ENCODE measurements at regions not wholly inside any gene's neighbourhood (a gene's known extent, or its start where the extent isn't known, plus 50 kb on each side); places are given as distances from the start of the nearest gene placed in this dataset.

- Histone ChIP-seq H3K27ac (ENCODE audit: low read depth in 1 of 2, low read length in 2 of 2) (no peak overlapping the region), H3K4me3 (ENCODE audit: low read length in 2 of 2) (no peak overlapping the region), H3K9me3 (ENCODE audit: control insufficient read depth, low read length) (no peaks in the 10 kb centered on the region), H3K36me3 (ENCODE audit: control insufficient read depth in 1 of 2, insufficient read depth in 2 of 2, low read length in 1 of 2) (no peaks in the 10 kb centered on the region), H3K27me3 (ENCODE audit: control insufficient read depth in 1 of 2, insufficient read depth in 2 of 2, low read length in 1 of 2) (no peaks in the 10 kb centered on the region), H3K4me1 (ENCODE audit: control insufficient read depth in 1 of 2, insufficient read depth in 2 of 2, low read length in 2 of 2) (no peaks in the 10 kb centered on the region)
- 87 to 94% methylated on average over 3 of the region's 3 CpGs for WGBS, 2 donors
- DNase-seq = no peak
- no peak for ATAC-seq (ENCODE audit: low FRiP score)
- intact Hi-C loops (cut with DNase I) = loop anchor here in 1 of 2 donors (5.0 kb wide), 1 partner anchor 59 kb away; no protein-coding TSS in a partner anchor
Measured at GRCh38 chr10:121665809-121666208, 67.6 kb upstream of the FGFR2 start.

- ATAC-seq (ENCODE audit: low FRiP score) (no peak), DNase-seq (no peak)
- Histone ChIP-seq H3K4me1 (ENCODE audit: control insufficient read depth in 1 of 2, insufficient read depth in 2 of 2, low read length in 2 of 2) (no peaks in the 10 kb centered on the region), H3K9me3 (ENCODE audit: control insufficient read depth, low read length) (no peaks in the 10 kb centered on the region), H3K4me3 (ENCODE audit: low read length in 2 of 2) (no peak overlapping the region), H3K27me3 (ENCODE audit: control insufficient read depth in 1 of 2, insufficient read depth in 2 of 2, low read length in 1 of 2) (no peaks in the 10 kb centered on the region), H3K36me3 (ENCODE audit: control insufficient read depth in 1 of 2, insufficient read depth in 2 of 2, low read length in 1 of 2) (no peaks in the 10 kb centered on the region), H3K27ac (ENCODE audit: low read depth in 1 of 2, low read length in 2 of 2) (no peak overlapping the region)
- 85 to 93% methylated on average over 2 of the region's 2 CpGs for WGBS, 2 donors
- intact Hi-C loops (cut with DNase I) = loop anchor here in 1 of 2 donors (5.0 kb wide), 1 partner anchor 57 kb away; no protein-coding TSS in a partner anchor
Measured at GRCh38 chr10:121664671-121665070, 66.4 kb upstream of the FGFR2 start.

DNA sequence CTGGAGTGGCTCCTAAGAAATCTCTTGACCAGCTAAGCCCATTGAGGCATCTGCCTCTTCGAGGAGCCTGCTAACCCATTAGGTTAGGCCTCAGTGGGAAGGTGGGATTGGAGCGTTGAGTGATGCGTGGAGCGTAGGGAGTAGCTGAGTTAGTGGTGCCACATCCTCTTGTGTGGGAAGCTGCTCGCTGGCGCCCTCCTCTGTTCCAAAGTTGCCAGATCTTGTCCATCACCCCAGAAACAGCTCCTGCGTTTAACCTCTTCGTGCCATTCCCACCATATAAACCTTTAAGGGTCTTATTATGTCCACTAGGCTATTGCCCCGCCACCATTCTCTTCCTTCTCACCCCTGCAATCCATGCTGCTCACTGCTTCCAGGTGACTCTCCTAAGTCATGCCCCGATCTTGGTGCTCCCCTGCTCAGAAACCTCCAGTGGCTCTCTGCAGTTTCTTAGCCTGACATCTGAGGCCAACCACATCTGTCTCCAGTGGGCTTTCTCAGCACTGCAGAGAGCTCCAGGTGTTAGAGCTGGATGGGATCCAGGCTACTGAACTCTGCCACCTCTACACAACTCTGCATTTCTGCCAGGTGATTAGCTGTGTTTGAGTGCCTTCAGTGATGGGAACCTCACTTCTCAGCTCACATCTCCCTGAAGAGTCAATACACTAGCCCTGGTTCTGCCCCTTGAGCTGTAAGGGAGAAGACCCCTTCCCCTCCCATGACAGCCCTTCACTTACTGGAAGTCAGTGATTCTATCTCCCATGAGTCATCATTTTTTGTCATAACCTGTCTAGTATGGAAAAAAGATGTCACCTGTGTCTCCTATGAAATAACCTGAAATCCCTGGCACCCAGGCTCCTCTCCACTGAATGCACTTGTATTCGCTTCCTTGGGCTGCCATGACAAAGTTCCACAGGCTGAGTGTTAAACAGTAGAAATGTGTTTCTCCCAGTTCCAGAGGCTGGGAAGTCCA, 65.0 kb upstream of the FGFR2 start:
- no peak for ATAC-seq (ENCODE audit: low FRiP score)
- no peaks in the 10 kb centered on the region for H3K36me3 ChIP-seq (ENCODE audit: control insufficient read depth in 1 of 2, insufficient read depth in 2 of 2, low read length in 1 of 2)
- H3K4me3 ChIP-seq (ENCODE audit: low read length in 2 of 2) = no peak overlapping the region
- peak in 1 of 2 donors; percentile 77 for DNase-seq
- 80 to 81% methylated on average over 11 of the region's 11 CpGs for WGBS, 2 donors
- no peaks in the 10 kb centered on the region for H3K4me1 ChIP-seq (ENCODE audit: control insufficient read depth in 1 of 2, insufficient read depth in 2 of 2, low read length in 2 of 2)
- H3K27ac ChIP-seq (ENCODE audit: low read depth in 1 of 2, low read length in 2 of 2) = no peak overlapping the region
- no peaks in the 10 kb centered on the region for H3K9me3 ChIP-seq (ENCODE audit: control insufficient read depth, low read length)
- no peaks in the 10 kb centered on the region for H3K27me3 ChIP-seq (ENCODE audit: control insufficient read depth in 1 of 2, insufficient read depth in 2 of 2, low read length in 1 of 2)
- intact Hi-C loops (cut with DNase I) = no loop called here

- Histone ChIP-seq H3K27me3 (ENCODE audit: control insufficient read depth in 1 of 2, insufficient read depth in 2 of 2, low read length in 1 of 2) (no peaks in the 10 kb centered on the region), H3K27ac (ENCODE audit: low read depth in 1 of 2, low read length in 2 of 2) (no peak overlapping the region), H3K4me3 (ENCODE audit: low read length in 2 of 2) (no peak overlapping the region), H3K9me3 (ENCODE audit: control insufficient read depth, low read length) (no peaks in the 10 kb centered on the region), H3K4me1 (ENCODE audit: control insufficient read depth in 1 of 2, insufficient read depth in 2 of 2, low read length in 2 of 2) (no peaks in the 10 kb centered on the region), H3K36me3 (ENCODE audit: control insufficient read depth in 1 of 2, insufficient read depth in 2 of 2, low read length in 1 of 2) (no peaks in the 10 kb centered on the region)
- intact Hi-C loops (cut with DNase I) = no loop called here
- ATAC-seq (ENCODE audit: low FRiP score) (no peak), DNase-seq (peak in 1 of 2 donors; percentile 46)
- 93 to 98% methylated on average over 13 of the region's 13 CpGs for WGBS, 2 donors
Measured at GRCh38 chr10:121662531-121662930, 64.3 kb upstream of the FGFR2 start.

DNA sequence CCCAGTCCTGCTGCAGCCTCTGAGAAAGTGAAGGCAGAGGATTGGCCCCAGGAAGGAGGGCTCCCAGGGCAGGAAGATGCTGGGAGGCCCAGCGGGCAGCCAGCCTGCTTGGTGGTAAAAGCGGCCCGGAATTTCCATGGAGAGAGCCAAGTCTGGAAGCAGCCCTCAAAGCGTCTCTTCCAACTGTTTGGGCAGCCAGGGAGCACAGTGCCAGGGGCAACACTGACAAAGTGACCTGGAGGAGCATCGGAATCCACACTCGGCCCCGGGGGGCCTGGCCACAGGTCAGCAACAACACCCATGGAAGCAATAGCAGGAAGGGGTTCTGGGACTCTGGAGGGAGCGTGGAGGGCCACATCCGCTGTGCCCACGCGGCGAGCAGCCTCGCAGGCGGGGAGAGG, 63.2 kb upstream of the FGFR2 start:
- H3K4me1 ChIP-seq (ENCODE audit: control insufficient read depth in 1 of 2, insufficient read depth in 2 of 2, low read length in 2 of 2) = no peaks in the 10 kb centered on the region
- DNase-seq = peak; percentile 61 to 72
- H3K4me3 ChIP-seq (ENCODE audit: low read length in 2 of 2) = no peak overlapping the region
- H3K27me3 ChIP-seq (ENCODE audit: control insufficient read depth in 1 of 2, insufficient read depth in 2 of 2, low read length in 1 of 2) = no peaks in the 10 kb centered on the region
- peak overlapping the region in 1 of 2 donors; percentile 24 for H3K27ac ChIP-seq (ENCODE audit: low read depth in 1 of 2, low read length in 2 of 2)
- H3K36me3 ChIP-seq (ENCODE audit: control insufficient read depth in 1 of 2, insufficient read depth in 2 of 2, low read length in 1 of 2) = no peaks in the 10 kb centered on the region
- intact Hi-C loops (cut with DNase I) = no loop called here
- 3 to 16% methylated on average over 14 of the region's 14 CpGs for WGBS, 2 donors
- H3K9me3 ChIP-seq (ENCODE audit: control insufficient read depth, low read length) = no peaks in the 10 kb centered on the region
- ATAC-seq (ENCODE audit: low FRiP score) = no peak

- Histone ChIP-seq H3K36me3 (ENCODE audit: control insufficient read depth in 1 of 2, insufficient read depth in 2 of 2, low read length in 1 of 2) (no peaks in the 10 kb centered on the region), H3K4me3 (ENCODE audit: low read length in 2 of 2) (no peak overlapping the region), H3K27me3 (ENCODE audit: control insufficient read depth in 1 of 2, insufficient read depth in 2 of 2, low read length in 1 of 2) (no peaks in the 10 kb centered on the region), H3K27ac (ENCODE audit: low read depth in 1 of 2, low read length in 2 of 2) (no peak overlapping the region), H3K4me1 (ENCODE audit: control insufficient read depth in 1 of 2, insufficient read depth in 2 of 2, low read length in 2 of 2) (no peaks in the 10 kb centered on the region), H3K9me3 (ENCODE audit: control insufficient read depth, low read length) (no peaks in the 10 kb centered on the region)
- intact Hi-C loops (cut with DNase I) = no loop called here
- WGBS, 2 donors = 92 to 93% methylated on average over 10 of the region's 10 CpGs
- ATAC-seq (ENCODE audit: low FRiP score) = no peak
- DNase-seq = no peak
Measured at GRCh38 chr10:121659236-121659635, 61.0 kb upstream of the FGFR2 start.

GRCh38 chr10:121658611-121659010, 60.4 kb upstream of the FGFR2 start:
- DNase-seq (no peak), ATAC-seq (ENCODE audit: low FRiP score) (no peak)
- intact Hi-C loops (cut with DNase I) = no loop called here
- Histone ChIP-seq H3K9me3 (ENCODE audit: control insufficient read depth, low read length) (no peaks in the 10 kb centered on the region), H3K4me1 (ENCODE audit: control insufficient read depth in 1 of 2, insufficient read depth in 2 of 2, low read length in 2 of 2) (no peaks in the 10 kb centered on the region), H3K27ac (ENCODE audit: low read depth in 1 of 2, low read length in 2 of 2) (no peak overlapping the region), H3K27me3 (ENCODE audit: control insufficient read depth in 1 of 2, insufficient read depth in 2 of 2, low read length in 1 of 2) (no peaks in the 10 kb centered on the region), H3K4me3 (ENCODE audit: low read length in 2 of 2) (no peak overlapping the region), H3K36me3 (ENCODE audit: control insufficient read depth in 1 of 2, insufficient read depth in 2 of 2, low read length in 1 of 2) (no peaks in the 10 kb centered on the region)
- WGBS, 2 donors = 90 to 94% methylated on average over 3 of the region's 3 CpGs

DNA sequence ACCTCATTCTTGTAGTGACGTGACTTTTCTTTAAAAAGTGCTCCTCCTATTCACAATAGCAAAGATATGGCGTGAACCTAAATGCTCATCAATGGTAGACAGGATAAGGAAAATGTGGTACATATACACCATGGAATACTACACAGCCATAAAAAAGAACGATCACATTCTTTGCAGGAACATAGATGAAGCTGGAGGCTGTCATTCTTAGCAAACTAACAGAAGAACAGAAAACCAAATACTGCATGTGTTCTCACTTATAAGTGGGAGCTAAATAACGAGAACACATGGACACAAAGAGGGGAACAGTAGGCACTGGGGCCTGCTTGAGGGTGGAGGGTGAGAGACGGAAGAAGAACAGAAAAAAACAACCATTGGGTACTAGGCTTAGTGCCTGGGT, 59.9 kb upstream of the FGFR2 start:
- no peaks in the 10 kb centered on the region for H3K4me1 ChIP-seq (ENCODE audit: control insufficient read depth in 1 of 2, insufficient read depth in 2 of 2, low read length in 2 of 2)
- no peaks in the 10 kb centered on the region for H3K36me3 ChIP-seq (ENCODE audit: control insufficient read depth in 1 of 2, insufficient read depth in 2 of 2, low read length in 1 of 2)
- intact Hi-C loops (cut with DNase I) = no loop called here
- no peak overlapping the region for H3K4me3 ChIP-seq (ENCODE audit: low read length in 2 of 2)
- no peaks in the 10 kb centered on the region for H3K9me3 ChIP-seq (ENCODE audit: control insufficient read depth, low read length)
- DNase-seq = no peak
- WGBS, 2 donors = 92% methylated on average over 5 of the region's 5 CpGs
- ATAC-seq (ENCODE audit: low FRiP score) = no peak
- H3K27me3 ChIP-seq (ENCODE audit: control insufficient read depth in 1 of 2, insufficient read depth in 2 of 2, low read length in 1 of 2) = no peaks in the 10 kb centered on the region
- no peak overlapping the region for H3K27ac ChIP-seq (ENCODE audit: low read depth in 1 of 2, low read length in 2 of 2)

Measured in aorta (tissue), 5 donors.